Breast epithelium (tissue), 4 donors: ENCODE measurements at regions not wholly inside any gene's neighbourhood (a gene's known extent, or its start where the extent isn't known, plus 50 kb on each side); places are given as distances from the start of the nearest gene placed in this dataset.

Source experiments
- DNase-seq, 2 donors: peaks; one replicate each; pipeline ENCODE4 v3.0.0-alpha.2; 2019; ENCODE audit warnings: low spot score in 2 of 2
- H3K27ac ChIP-seq, 2 donors: fragments of 200-600 bp; sonication (generic) in 1 of 2; one replicate each; pipeline ENCODE4 v1.5.1; 2016 to 2019; ENCODE audit warnings: mild to moderate bottlenecking in 1 of 2
- H3K27me3 ChIP-seq, 2 donors: fragments of 200-600 bp; sonication (generic) in 1 of 2; one replicate each; pipeline versions ENCODE4 v1.5.1 to v1.6.0; 2017 to 2019; ENCODE audit warnings: control low read depth in 1 of 2, mild to moderate bottlenecking in 1 of 2
- H3K36me3 ChIP-seq: fragments of 200-600 bp; one replicate; pipeline ENCODE4 v1.5.1; 2019
- H3K4me1 ChIP-seq, 2 donors: fragments of 200-600 bp; sonication (generic); one replicate each; pipeline ENCODE4 v1.5.1; 2016 to 2019; ENCODE audit warnings: control low read depth in 1 of 2
- H3K4me3 ChIP-seq, 3 donors: fragments of 200-600 bp; sonication (generic); 1 replicate in 2 of 3; 2 replicates in 1 of 3; pipeline ENCODE4 v1.5.1; 2016 to 2019; ENCODE audit warnings: mild to moderate bottlenecking in 3 of 3, moderate library complexity in 2 of 3
- H3K9me3 ChIP-seq, 2 donors: fragments of 200-600 bp; sonication (generic) in 1 of 2; one replicate each; pipeline ENCODE4 v1.5.1; 2016 to 2019; ENCODE audit warnings: control low read depth in 1 of 2
- POLR2A ChIP-seq: fragments of 450-650 bp; IDR thresholded peaks from one replicate; pipeline ENCODE4 v1.6.1; 2016; ENCODE audit warnings: antibody characterized with exemption, mild to moderate bottlenecking, moderate library complexity
- POLR2AphosphoS5 ChIP-seq, 3 donors: sonication (generic); formaldehyde crosslinking; IDR thresholded peaks; one replicate each; pipeline ENCODE4 v1.6.1; 2017; ENCODE audit warnings: antibody characterized with exemption in 3 of 3
- intact Hi-C: fragments of 100-400 bp; cut with DNase I; formaldehyde crosslinking; loops from one replicate; pipeline ENCODE4 v1.15.1; 2023; ENCODE audit warnings: low total_unique reads
- TF ChIP-seq, protein P1 (sequence below), 3 donors: fragments of 450-650 bp; IDR thresholded peaks; one replicate each; pipeline ENCODE4 v1.5.1; 2016 to 2017; ENCODE audit warnings: antibody characterized with exemption in 3 of 3, mild to moderate bottlenecking in 3 of 3, moderate library complexity in 3 of 3

DNA sequence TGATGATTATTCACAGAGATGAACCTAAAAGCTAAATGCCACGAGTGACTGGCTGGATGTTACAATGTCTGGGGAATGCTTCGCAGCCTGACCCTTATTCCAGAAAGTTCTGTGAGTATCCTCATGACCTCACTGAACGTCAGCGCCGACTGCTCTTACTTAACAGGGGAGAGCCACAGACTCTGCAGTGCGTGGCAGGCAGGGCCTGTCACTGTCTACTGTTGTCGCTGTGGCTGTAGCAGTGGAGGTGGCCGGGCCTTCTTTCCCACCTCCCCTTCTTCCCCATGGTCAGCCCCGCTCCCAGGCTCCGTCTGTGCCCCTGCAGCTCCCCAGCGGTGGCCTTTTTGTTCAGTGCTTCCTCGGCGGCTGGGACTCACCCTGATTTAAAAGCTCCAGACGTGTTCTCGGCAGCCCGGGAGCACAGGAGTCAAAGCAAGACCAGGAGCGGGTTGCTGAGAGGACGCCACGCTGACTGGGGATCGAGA lies 52.2 kb upstream of the TARBP1 start:
- peaks cover 16 to 48% of the 10 kb centered on the region in 2 donors for H3K4me1 ChIP-seq
- no peaks in the 10 kb centered on the region for H3K36me3 ChIP-seq
- TF ChIP-seq POLR2AphosphoS5 (IDR thresholded peaks at IDR 0.05): peak in 1 of 3 donors; percentile 72
- no peak for TF ChIP-seq POLR2A
- TF ChIP-seq, protein P1, sequence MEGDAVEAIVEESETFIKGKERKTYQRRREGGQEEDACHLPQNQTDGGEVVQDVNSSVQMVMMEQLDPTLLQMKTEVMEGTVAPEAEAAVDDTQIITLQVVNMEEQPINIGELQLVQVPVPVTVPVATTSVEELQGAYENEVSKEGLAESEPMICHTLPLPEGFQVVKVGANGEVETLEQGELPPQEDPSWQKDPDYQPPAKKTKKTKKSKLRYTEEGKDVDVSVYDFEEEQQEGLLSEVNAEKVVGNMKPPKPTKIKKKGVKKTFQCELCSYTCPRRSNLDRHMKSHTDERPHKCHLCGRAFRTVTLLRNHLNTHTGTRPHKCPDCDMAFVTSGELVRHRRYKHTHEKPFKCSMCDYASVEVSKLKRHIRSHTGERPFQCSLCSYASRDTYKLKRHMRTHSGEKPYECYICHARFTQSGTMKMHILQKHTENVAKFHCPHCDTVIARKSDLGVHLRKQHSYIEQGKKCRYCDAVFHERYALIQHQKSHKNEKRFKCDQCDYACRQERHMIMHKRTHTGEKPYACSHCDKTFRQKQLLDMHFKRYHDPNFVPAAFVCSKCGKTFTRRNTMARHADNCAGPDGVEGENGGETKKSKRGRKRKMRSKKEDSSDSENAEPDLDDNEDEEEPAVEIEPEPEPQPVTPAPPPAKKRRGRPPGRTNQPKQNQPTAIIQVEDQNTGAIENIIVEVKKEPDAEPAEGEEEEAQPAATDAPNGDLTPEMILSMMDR (IDR thresholded peaks at IDR 0.05): no peak
- H3K27ac ChIP-seq: peak overlapping the region; percentile 98
- no peak for DNase-seq
- peak overlapping the region; percentile 6 to 47 (median 30) for H3K4me3 ChIP-seq
- H3K27me3 ChIP-seq: no peaks in the 10 kb centered on the region
- no peaks in the 10 kb centered on the region for H3K9me3 ChIP-seq
- intact Hi-C loops: loop anchor here (10.0 kb wide), 1 partner anchor 74 kb away; no protein-coding TSS in a partner anchor

DNA sequence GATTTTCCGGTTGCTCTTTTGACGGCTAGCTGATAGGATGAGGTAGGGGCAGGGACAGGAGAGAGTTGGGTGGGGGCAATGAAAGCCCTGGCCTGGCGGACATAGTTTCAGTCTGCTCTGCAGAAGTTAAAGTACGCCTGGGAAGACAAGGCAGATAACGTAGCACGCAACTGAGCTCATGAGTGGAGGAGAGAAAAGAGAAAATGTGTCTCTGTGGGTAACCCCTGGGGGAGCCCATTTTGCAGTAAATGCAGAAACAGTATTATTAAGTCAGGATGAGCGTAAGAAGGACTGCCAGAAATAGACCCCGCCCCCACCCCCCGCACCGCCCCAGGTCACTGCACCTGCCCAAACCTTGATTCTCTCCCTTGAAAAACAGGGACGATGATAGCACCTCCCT lies 51.7 kb upstream of the TARBP1 start:
- peak overlapping the region; percentile 6 to 47 (median 30) for H3K4me3 ChIP-seq
- no peaks in the 10 kb centered on the region for H3K36me3 ChIP-seq
- H3K4me1 ChIP-seq: peaks cover 16 to 43% of the 10 kb centered on the region in 2 donors
- peak overlapping the region; percentile 98 for H3K27ac ChIP-seq
- H3K27me3 ChIP-seq: no peaks in the 10 kb centered on the region
- intact Hi-C loops: loop anchor here (10.0 kb wide), 1 partner anchor 74 kb away; no protein-coding TSS in a partner anchor
- TF ChIP-seq, protein P1 (IDR thresholded peaks at IDR 0.05): no peak
- TF ChIP-seq POLR2AphosphoS5 (IDR thresholded peaks at IDR 0.05): no peak
- H3K9me3 ChIP-seq: no peaks in the 10 kb centered on the region
- no peak for DNase-seq

- peak overlapping the region in 1 of 3 donors; percentile 30 for H3K4me3 ChIP-seq
- TF ChIP-seq POLR2A (no peak), POLR2AphosphoS5 (IDR thresholded peaks at IDR 0.05) (no peak)
- TF ChIP-seq, protein P1 (IDR thresholded peaks at IDR 0.05): no peak
- H3K4me1 ChIP-seq: peaks cover 16 to 35% of the 10 kb centered on the region in 2 donors
- H3K27me3 ChIP-seq: no peaks in the 10 kb centered on the region
- H3K9me3 ChIP-seq: no peaks in the 10 kb centered on the region
- DNase-seq: no peak
- no peaks in the 10 kb centered on the region for H3K36me3 ChIP-seq
- peak overlapping the region; percentile 48 to 98 for H3K27ac ChIP-seq
- intact Hi-C loops: loop anchor here (10.0 kb wide), 1 partner anchor 75 kb away; no protein-coding TSS in a partner anchor
These were observed 50.9 kb upstream of the TARBP1 start for GRCh38 chr1:234529950-234530237.

GRCh38 chr1:234529095-234529949 lies 50.3 kb upstream of the TARBP1 start:
- no peak overlapping the region for H3K4me3 ChIP-seq
- no peaks in the 10 kb centered on the region for H3K9me3 ChIP-seq
- H3K4me1 ChIP-seq: peaks cover 16 to 29% of the 10 kb centered on the region in 2 donors
- no peaks in the 10 kb centered on the region for H3K27me3 ChIP-seq
- TF ChIP-seq, protein P1 (IDR thresholded peaks at IDR 0.05): no peak
- TF ChIP-seq POLR2AphosphoS5 (IDR thresholded peaks at IDR 0.05) (no peak), POLR2A (no peak)
- no peak for DNase-seq
- intact Hi-C loops: no loop called here
- H3K36me3 ChIP-seq: no peaks in the 10 kb centered on the region
- peak overlapping the region; percentile 70 to 98 for H3K27ac ChIP-seq
